Mononuclear cell (primary cell): ENCODE measurements at regions not wholly inside any gene's neighbourhood (a gene's known extent, or its start where the extent isn't known, plus 50 kb on each side); places are given as distances from the start of the nearest gene placed in this dataset.
"Not testable (repeated sequence)": the region's sequence is repeated elsewhere in the genome, so short reads cannot be mapped to it uniquely, and the experiment has no call there.

Experiments
- H3K27me3 ChIP-seq: 2 replicates; pipeline ENCODE4 v1.6.0; 2011; ENCODE audit warnings: low read length, control low read depth; ENCODE audit not compliant: insufficient read depth
- H3K4me1 ChIP-seq: 2 replicates; pipeline ENCODE4 v1.5.1; 2011; ENCODE audit warnings: mild to moderate bottlenecking, low read length, control low read depth; ENCODE audit not compliant: insufficient read depth
- H3K4me3 ChIP-seq: 2 replicates; pipeline ENCODE4 v1.5.1; 2011; ENCODE audit warnings: mild to moderate bottlenecking, low read length, moderate library complexity
- H3K9me3 ChIP-seq: 2 replicates; pipeline ENCODE4 v1.5.1; 2011; ENCODE audit warnings: low read depth, mild to moderate bottlenecking, control low read depth, low read length

DNA sequence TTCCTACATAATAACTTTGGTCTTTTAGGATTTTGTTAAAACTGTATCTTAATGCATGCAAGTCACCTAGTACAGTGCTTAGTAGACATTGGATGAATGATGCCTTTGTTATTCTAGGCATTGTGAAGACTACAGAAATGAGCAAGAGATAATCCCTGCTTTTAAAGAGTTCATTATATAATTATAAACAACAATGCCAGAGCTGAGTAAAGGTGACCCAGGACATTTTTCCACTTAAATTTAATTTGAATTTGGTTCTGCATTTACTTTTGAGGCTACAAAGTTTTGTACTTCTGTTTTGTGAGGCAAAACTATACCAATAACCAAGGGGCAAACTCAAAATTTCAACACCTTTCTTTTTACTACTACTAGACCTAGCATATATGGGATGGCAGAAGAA is 182.0 kb upstream of the SESN3 start:
- no peaks in the 10 kb centered on the region for H3K27me3 ChIP-seq
- no peak overlapping the region for H3K4me3 ChIP-seq
- H3K9me3 ChIP-seq, result no peaks in the 10 kb centered on the region
- H3K4me1 ChIP-seq, result no peaks in the 10 kb centered on the region

DNA sequence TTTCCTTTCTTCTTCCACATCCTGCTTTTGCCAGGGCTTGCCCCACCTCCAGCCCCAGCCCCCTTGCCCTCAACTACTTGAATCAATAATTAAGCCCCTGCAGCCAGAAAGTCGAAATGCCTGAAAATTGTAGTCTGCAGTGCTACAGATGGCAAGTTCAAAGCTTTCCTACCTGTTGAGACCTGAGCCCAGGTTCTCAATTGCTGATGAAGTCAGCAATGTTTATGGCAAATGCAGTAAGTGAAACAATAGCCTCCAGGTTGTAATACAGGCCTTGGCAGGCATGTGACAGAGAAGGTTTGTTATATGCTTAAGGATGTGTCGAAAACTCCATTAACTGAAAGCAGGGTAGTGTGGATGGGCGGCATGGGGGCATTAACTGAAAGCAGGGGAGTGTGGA is 181.1 kb upstream of the SESN3 start:
- no peaks in the 10 kb centered on the region for H3K27me3 ChIP-seq
- no peaks in the 10 kb centered on the region for H3K4me1 ChIP-seq
- H3K4me3 ChIP-seq, result no peak overlapping the region
- H3K9me3 ChIP-seq, result no peaks in the 10 kb centered on the region

DNA sequence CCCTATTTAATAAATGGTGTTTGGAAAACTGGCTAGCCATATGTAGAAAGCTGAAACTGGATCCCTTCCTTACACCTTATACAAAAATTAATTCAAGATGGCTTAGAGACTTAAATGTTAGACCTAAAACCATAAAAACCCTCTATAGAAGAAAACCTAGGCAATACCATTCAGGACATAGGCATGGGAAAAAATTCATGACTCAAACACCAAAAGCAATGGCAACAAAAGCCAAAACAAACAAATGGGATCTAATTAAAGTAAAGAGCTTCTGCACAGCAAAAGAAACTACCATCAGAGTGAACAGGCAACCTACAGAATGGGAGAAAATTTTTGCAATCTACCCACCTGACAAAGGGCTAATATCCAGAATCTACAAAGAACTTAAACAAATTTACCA is 179.7 kb upstream of the SESN3 start:
- H3K9me3 ChIP-seq, H3K4me3 ChIP-seq, H3K4me1 ChIP-seq, H3K27me3 ChIP-seq: not testable (repeated sequence)

DNA sequence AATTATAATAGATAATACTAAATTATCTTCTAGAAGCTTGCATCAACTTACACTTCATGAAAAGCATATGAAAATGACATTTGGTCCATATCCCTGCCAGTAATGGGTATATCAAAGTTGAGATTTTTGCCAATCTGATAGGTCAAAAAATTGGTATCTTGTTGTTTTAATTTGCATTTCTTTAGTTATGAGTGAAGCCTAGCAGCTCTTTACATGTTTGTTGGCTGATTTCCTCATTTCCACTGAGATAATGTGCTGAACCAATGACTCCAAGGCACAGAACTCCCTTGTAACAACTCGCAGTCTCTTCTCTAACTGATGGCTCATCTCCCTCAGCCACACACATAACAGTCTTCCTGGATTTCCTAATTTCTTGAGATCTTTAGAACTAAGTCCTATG is 175.3 kb upstream of the SESN3 start:
- Histone ChIP-seq H3K9me3 (no peaks in the 10 kb centered on the region), H3K27me3 (no peaks in the 10 kb centered on the region), H3K4me3 (no peak overlapping the region), H3K4me1 (no peaks in the 10 kb centered on the region)

DNA sequence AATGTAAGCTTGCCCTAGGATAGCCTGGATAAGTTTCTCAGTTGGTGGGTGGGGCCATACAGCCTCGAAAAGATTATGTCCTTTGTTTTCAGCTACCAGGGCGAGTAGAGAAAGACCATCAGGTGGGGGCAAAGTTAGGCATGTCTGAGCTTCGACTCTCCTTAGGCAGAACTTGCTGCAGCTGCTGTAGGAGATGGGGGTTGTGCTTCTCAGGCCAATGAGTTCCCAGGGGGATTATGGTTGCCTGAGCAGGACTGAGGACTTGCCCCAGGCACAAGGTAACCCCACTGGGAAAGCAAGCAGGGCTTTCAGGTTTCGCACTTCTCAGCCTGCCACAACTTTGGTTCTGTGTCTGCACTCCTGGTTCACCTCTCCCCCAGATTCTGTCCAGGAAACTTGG is 173.4 kb upstream of the SESN3 start:
- H3K4me3 ChIP-seq, result no peak overlapping the region
- H3K27me3 ChIP-seq, result no peaks in the 10 kb centered on the region
- H3K9me3 ChIP-seq, result no peaks in the 10 kb centered on the region
- no peaks in the 10 kb centered on the region for H3K4me1 ChIP-seq

DNA sequence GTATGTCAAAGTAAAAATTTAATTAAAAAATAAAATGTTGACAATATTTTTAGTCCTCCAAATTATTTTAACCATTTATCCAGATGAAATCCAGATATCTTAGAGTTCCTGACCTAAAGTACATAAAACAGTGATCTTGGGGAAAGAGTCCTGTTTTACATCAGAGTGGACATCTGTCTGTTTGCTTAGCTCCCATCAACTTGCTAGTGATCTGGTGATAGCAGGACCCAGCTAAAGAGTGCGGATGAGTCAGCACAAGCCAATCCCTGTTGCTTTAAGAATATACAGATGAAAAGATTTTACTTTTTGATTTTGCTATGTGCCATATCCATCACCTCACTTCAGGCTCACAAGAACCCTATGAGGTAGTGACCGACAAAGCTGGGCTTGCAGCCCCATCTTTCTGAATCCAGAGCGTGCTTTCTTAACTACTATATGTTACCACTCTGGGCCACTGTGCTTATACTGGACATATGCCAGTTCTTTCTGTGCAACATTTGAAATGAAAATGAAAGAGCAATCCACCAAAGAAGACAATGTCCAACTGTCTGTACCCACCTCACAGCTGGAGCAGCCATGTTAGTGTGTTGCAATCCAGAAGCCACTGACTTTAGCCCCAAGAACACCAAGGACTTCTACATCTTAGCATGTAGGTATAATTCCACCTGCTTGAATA is 167.6 kb upstream of the SESN3 start:
- Histone ChIP-seq H3K27me3 (no peaks in the 10 kb centered on the region), H3K9me3 (peaks cover 9% of the 10 kb centered on the region), H3K4me3 (no peak overlapping the region), H3K4me1 (no peaks in the 10 kb centered on the region)

DNA sequence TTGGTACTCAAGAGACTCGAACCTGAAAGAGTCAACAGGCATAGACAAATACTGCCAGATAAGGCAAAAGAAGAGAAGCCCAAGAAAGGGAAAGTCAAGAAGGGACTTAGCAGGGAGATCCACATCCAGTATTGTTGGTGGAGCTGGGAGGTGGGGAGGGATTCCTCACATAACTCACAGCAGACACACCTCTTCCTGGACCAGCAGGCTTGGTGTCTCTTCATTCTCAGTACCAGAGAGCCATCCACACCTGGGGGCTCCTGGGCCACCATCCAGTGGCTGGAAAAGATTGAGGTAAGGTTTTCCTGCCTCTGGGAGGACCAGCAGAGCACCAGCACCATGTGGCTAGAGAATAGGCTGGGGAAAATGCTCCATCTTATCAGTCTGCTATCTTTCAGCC is 161.6 kb upstream of the SESN3 start:
- no peaks in the 10 kb centered on the region for H3K4me1 ChIP-seq
- no peaks in the 10 kb centered on the region for H3K27me3 ChIP-seq
- H3K9me3 ChIP-seq, result peaks cover 9% of the 10 kb centered on the region
- no peak overlapping the region for H3K4me3 ChIP-seq

DNA sequence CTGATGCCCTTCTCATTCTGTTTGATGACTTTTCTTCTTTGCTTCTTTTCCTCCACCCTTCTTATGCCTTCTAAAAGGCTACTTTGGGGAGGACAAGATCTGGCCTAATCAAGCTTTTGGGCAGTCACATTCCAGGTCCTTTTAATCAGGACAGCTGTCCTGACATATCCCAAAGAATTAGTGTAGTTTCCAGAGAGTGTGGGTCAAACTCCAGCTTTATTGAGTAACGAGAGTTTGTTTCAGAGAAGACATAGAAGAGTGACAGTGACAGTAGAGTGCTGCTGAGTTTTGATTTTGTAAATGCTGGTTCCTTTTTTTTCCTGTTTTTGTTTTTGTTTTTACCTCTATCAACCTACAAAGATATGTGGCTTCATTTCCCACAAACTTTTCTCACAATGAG is 158.4 kb upstream of the SESN3 start:
- Histone ChIP-seq H3K4me3 (no peak overlapping the region), H3K4me1 (no peaks in the 10 kb centered on the region), H3K27me3 (no peaks in the 10 kb centered on the region), H3K9me3 (no peaks in the 10 kb centered on the region)

DNA sequence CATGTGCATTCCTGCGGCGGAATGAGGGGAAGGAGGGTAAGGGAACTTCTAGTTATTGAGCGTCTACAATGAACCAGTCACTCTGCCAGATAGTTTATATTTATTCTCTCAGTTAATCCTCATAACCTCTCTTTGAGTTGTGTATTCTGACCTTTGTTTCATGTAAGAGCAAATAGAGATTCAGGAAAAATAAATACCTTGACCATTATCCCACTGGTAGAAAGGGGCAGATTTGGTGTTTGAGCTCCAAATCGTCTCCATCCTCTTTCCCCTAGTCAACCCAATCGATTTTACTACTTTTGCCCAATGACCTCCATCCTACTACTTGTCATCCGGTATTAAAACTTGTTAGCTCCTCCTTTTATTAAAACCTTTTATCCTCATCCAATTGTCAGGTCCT is 157.1 kb upstream of the SESN3 start:
- Histone ChIP-seq H3K9me3 (no peaks in the 10 kb centered on the region), H3K4me1 (no peaks in the 10 kb centered on the region), H3K27me3 (no peaks in the 10 kb centered on the region), H3K4me3 (no peak overlapping the region)

DNA sequence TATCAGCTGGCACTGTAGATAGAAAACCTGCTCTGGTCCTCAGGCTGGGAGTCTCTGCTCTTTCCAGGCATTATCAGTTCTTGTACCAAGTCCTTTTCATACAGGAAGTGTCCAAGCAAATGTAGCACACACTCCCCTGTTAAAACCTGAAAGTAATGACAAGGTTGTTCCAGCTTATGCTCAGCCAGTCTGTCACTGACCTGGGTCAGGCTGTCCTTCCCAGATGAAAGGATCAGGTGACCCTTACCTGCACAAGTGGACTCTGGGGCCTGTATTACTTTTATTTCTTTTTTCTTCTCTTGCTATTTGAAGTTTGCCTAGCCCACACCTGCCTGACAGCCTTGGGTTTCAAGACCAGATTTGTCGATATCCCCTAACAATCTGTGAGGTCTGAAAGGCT is 156.3 kb upstream of the SESN3 start:
- Histone ChIP-seq H3K9me3 (no peaks in the 10 kb centered on the region), H3K4me1 (no peaks in the 10 kb centered on the region), H3K4me3 (no peak overlapping the region), H3K27me3 (no peaks in the 10 kb centered on the region)

DNA sequence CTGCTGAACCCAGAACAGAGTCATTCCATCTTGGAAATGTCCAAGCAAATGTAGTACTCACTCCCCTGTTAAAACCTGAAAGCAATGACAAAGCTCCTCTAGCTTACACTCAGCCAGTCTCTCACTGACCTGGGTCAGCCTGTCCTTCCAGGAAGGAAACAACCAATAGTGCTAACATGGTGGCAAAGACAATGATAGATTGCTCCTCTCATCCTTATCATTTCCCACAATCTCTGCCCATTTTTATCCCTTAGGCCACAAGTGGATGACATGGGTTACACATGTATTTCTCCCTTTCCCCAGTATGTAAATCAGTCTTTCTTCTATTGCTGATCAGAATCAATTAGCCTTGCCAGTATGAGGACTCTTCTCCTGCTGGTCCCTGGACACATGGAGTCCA is 154.6 kb upstream of the SESN3 start:
- no peaks in the 10 kb centered on the region for H3K9me3 ChIP-seq
- H3K27me3 ChIP-seq, result no peaks in the 10 kb centered on the region
- H3K4me3 ChIP-seq, result no peak overlapping the region
- H3K4me1 ChIP-seq, result no peaks in the 10 kb centered on the region

DNA sequence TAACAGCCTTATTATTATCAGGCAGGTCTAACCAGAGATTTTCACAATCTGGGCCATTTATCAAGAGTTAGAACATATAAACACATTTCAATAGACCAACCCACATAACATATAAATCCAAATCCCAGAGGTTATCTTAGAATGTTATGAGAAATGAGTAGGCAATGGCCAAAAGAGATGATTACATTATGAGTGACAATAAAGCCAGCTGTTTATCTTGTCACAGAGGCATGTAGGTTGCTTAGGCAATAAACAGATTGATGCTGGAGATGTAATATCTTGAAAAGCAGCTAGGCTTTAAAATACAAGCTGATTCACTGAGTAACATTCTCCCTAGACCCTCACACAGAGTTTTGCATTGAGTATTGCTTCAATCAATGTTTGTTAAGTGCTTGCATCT is 148.5 kb upstream of the SESN3 start:
- no peaks in the 10 kb centered on the region for H3K27me3 ChIP-seq
- no peak overlapping the region for H3K4me3 ChIP-seq
- no peaks in the 10 kb centered on the region for H3K9me3 ChIP-seq
- H3K4me1 ChIP-seq, result no peaks in the 10 kb centered on the region

DNA sequence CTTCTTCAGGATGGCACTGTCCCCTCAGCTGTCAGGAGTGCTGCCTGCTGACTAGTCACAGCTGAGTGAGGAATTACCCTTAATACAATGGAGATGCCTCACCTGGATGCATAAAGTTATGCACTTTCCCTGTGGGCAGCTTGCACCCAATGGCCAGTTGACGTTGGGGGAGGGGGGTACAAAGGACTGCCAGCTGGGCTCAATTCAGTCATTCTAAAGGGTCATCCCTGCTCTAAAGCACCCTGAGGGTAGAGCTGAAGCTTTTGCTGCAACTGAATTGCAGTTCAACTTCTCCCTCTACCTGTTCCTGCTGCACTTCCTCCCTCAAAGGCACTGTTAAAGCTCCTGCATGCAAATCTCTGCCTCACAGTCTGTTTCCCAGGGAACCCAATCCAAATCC is 147.8 kb upstream of the SESN3 start:
- H3K27me3 ChIP-seq, result no peaks in the 10 kb centered on the region
- no peaks in the 10 kb centered on the region for H3K9me3 ChIP-seq
- no peak overlapping the region for H3K4me3 ChIP-seq
- no peaks in the 10 kb centered on the region for H3K4me1 ChIP-seq

DNA sequence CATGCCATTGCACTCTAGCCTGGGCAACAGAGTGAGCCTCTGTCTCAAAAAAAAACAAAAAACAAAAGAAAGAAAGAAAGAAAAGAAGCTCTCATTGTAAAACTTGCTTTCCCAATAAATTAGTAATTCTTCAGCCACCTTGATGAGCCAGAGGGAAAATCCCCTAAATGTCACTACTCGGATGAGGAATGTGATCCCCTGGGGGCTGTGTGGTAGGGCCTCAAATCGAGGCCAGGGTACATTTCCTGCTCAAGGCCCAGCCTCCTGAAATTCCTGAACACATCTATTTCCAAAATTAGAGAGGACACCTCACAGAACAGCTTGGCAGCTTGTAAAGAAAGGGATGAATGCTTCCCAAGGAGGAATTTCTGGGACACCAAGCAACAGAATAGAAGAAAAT is 147.1 kb upstream of the SESN3 start:
- Histone ChIP-seq H3K27me3 (no peaks in the 10 kb centered on the region), H3K4me3 (no peak overlapping the region), H3K4me1 (no peaks in the 10 kb centered on the region), H3K9me3 (no peaks in the 10 kb centered on the region)

DNA sequence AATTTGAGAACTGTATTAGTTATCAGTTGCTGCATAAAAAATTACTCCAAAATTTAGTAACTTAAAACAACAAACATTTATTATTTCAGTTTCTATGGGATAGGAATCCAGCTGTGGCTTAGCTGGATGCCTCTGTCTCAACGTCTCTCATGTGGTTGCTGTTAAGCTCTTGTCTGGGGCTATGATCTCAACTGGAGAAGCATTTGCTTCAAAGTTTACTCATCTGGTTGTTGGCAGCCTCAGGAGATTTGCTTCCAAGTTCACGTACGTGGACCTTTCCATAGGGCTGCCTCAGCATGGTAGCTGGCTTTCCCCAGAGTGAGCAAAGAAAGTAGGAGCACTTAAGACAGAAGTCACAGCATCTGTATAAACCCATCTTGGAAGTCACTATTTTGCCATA is 144.9 kb upstream of the SESN3 start:
- Histone ChIP-seq H3K9me3 (no peaks in the 10 kb centered on the region), H3K4me3 (no peak overlapping the region), H3K4me1 (peaks cover 17% of the 10 kb centered on the region), H3K27me3 (no peaks in the 10 kb centered on the region)

DNA sequence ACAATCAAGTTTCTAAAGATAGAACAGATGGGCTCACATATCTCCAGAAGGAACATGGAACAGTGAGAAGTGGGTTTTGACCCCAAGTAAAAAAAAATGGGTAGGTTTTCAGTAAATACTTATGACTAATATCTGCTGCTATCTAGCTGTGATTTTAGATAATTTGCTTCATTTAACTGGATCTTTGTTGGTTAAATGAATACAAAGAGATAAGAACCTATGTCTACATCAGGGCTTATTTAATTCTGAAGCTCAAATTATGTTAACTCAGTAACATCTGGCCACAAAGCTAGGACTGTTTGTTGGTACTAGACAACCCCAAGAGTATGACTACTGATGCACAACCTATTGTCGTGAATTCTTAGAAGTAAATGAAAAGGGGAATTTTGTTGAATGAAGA is 144.4 kb upstream of the SESN3 start:
- Histone ChIP-seq H3K9me3 (no peaks in the 10 kb centered on the region), H3K4me3 (no peak overlapping the region), H3K4me1 (peaks cover 21% of the 10 kb centered on the region), H3K27me3 (no peaks in the 10 kb centered on the region)

DNA sequence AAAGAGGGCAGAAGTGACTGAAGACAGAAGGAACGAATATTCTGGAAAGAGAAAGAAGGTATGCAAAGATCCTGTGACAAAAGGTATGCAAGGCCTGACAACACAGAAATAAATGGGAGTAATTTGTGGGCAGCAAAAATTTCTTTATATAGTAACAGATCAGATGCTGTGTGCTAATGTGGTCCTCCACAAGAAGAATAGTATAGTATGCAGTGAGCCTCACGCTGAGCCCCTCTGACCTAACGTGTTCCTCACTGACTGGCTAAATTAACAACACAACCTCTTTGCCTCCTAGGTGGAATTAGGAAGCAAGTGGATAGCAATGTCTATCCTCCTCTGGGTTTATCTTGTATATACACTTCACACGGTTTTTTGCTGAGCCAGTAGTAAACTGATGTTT is 143.1 kb upstream of the SESN3 start:
- H3K27me3 ChIP-seq, result no peaks in the 10 kb centered on the region
- H3K4me3 ChIP-seq, result no peak overlapping the region
- peaks cover 26% of the 10 kb centered on the region for H3K4me1 ChIP-seq
- no peaks in the 10 kb centered on the region for H3K9me3 ChIP-seq
